AG04450 (cell line): ENCODE measurements at regions not wholly inside any gene's neighbourhood (a gene's known extent, or its start where the extent isn't known, plus 50 kb on each side); places are given as distances from the start of the nearest gene placed in this dataset.

ENCODE experiments used
- CTCF ChIA-PET: fragments of 300-600, 350-600 bp; formaldehyde crosslinking; extraction: SDS; loops from one replicate; lab custom pipeline; 2022; ENCODE audit warnings: antibody characterized with exemption, inconsistent platforms; lab: Charles Lee
- POLR2A ChIA-PET: fragments of 350-600 bp; formaldehyde crosslinking; extraction: SDS; loops from one replicate; lab custom pipeline; 2021; ENCODE audit warnings: antibody characterized with exemption, inconsistent platforms; lab: Yijun Ruan, JAX
- DNase-seq: peaks from one replicate; pipeline ENCODE4 v3.0.0-alpha.2; 2011; ENCODE audit warnings: low read depth, low spot score
- H3K27ac ChIP-seq: one replicate; pipeline ENCODE4 v1.5.1; 2012; ENCODE audit warnings: low read depth, low read length, control low read depth
- H3K27me3 ChIP-seq: one replicate; pipeline ENCODE4 v1.6.0; 2012; ENCODE audit warnings: low read length; ENCODE audit not compliant: control insufficient read depth, insufficient read depth
- H3K4me3 ChIP-seq: 2 replicates; pipeline ENCODE4 v1.5.1; 2011; ENCODE audit warnings: mild to moderate bottlenecking, low read depth, low read length, control low read depth
- H3K9me3 ChIP-seq: 2 replicates; pipeline ENCODE4 v1.5.1; 2012; ENCODE audit warnings: low read length; ENCODE audit not compliant: control insufficient read depth, insufficient read depth
- TF ChIP-seq, protein P1 (sequence below): IDR thresholded peaks from 2 replicates; pipeline ENCODE4 v1.5.1; 2011; ENCODE audit warnings: low read depth, low read length, control low read depth, inconsistent platforms

DNA sequence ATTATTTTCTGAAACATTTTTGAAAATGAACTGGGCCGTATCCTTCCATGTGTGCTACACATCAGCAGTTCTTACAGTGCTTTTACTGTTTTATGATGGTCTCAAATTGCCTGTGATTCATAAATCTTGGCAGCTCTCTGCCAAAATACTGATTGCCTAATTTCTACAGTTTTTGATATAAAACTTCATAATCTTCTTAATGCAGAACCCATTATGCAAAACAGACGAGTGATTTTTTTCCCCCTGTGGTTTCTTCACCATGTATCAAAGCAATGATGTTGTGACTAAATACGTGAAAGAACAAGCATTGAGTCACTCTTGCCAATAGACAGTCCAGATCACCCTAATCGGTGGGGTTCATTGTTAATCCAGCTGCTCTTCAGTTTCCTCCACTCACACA is 156.4 kb upstream of the WDR1 start:
- H3K27ac ChIP-seq: no peak overlapping the region
- no peak overlapping the region for H3K4me3 ChIP-seq
- no peak for DNase-seq
- no peaks in the 10 kb centered on the region for H3K9me3 ChIP-seq
- POLR2A ChIA-PET: no interaction called here
- TF ChIP-seq, protein P1, sequence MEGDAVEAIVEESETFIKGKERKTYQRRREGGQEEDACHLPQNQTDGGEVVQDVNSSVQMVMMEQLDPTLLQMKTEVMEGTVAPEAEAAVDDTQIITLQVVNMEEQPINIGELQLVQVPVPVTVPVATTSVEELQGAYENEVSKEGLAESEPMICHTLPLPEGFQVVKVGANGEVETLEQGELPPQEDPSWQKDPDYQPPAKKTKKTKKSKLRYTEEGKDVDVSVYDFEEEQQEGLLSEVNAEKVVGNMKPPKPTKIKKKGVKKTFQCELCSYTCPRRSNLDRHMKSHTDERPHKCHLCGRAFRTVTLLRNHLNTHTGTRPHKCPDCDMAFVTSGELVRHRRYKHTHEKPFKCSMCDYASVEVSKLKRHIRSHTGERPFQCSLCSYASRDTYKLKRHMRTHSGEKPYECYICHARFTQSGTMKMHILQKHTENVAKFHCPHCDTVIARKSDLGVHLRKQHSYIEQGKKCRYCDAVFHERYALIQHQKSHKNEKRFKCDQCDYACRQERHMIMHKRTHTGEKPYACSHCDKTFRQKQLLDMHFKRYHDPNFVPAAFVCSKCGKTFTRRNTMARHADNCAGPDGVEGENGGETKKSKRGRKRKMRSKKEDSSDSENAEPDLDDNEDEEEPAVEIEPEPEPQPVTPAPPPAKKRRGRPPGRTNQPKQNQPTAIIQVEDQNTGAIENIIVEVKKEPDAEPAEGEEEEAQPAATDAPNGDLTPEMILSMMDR: no peak
- no peaks in the 10 kb centered on the region for H3K27me3 ChIP-seq
- CTCF ChIA-PET: no interaction called here

DNA sequence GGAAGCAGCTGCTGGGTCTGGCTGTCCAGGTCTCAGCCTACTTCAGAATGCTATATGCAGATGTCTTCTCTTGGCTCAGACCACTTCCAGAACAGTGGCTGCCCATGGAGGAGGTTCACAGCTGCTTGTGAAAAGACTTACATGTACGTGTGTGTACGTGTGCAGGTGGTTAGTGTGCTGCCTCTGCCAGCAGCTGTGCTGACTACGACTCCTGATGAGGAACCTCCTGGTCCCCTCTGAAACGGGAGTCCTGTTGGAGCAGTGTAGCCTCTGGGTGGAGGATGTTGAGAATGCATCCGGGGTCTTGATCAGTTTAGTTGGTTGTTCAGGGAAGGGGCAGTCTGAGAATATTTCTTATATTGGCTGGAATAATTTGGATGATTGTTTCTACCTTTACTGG is 155.9 kb upstream of the WDR1 start:
- H3K27me3 ChIP-seq: no peaks in the 10 kb centered on the region
- CTCF ChIA-PET: no interaction called here
- no peak overlapping the region for H3K27ac ChIP-seq
- TF ChIP-seq, protein P1: no peak
- no peak for DNase-seq
- no peak overlapping the region for H3K4me3 ChIP-seq
- no peaks in the 10 kb centered on the region for H3K9me3 ChIP-seq
- POLR2A ChIA-PET: no interaction called here

DNA sequence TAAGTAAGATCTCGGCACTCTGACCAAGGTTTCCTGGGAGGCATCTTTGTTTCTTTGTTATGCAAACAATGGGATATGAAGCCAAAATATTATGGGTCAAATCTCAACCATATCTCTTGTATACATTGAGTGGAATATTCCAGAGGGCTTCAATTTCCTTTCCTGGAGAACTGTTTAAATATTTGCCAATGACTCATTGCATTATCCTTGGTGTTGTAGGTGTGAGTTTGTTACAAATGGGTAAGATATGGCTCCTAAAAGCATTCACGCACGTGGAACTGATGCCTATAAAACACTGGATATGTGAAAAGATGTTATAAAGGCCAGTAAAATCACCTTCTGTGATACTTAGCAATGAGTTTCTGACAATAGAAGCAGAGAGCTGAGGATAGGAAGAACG is 150.5 kb upstream of the WDR1 start:
- Histone ChIP-seq H3K9me3 (no peaks in the 10 kb centered on the region), H3K27ac (no peak overlapping the region), H3K27me3 (no peaks in the 10 kb centered on the region), H3K4me3 (no peak overlapping the region)
- POLR2A ChIA-PET: no interaction called here
- CTCF ChIA-PET: no interaction called here
- TF ChIP-seq, protein P1: no peak
- no peak for DNase-seq

DNA sequence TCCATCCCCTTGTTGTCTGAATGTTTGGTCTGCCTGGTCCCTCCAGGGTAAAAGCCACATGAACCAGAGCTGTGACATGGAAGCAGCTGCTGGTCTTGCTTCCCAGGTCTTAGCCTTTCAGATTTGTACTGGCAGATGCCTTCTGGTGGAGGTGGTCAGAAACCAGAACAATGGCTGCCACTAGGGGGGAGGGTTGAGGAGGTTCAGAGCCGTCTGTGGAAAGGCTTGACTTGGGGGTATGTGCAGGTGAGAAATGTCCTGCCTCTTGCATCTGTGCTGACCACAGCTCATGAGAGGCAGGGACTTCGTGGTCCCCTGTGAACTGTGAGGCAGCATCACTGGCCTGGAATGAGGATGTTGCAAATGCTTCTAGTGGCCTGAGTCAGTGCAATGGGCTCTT is 144.2 kb upstream of the WDR1 start:
- no peak for DNase-seq
- ChIA-PET POLR2A (no interaction called here), CTCF (no interaction called here)
- Histone ChIP-seq H3K9me3 (no peaks in the 10 kb centered on the region; the same call in 1 of the 2 replicates), H3K27me3 (no peaks in the 10 kb centered on the region), H3K4me3 (no peak overlapping the region), H3K27ac (no peak overlapping the region)
- TF ChIP-seq, protein P1: no peak

DNA sequence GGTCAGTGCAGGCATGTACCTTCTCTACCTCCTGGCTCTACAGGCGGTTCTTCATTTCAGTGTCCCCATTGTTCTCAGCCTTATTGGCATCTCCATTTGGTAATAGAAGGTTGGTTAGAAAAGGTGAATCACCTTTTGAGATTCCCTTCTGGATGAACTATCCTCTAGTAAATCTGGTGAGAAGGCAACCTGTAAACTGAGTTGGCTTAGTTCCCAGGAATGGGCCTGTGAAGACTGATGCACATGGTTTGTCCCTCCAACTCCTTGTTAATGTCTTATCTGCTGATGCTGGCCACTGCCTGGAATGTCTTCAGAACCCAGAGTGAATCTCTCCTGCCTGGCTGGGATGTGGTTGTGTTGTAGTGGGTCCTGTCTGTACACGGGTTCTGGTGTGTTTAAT is 143.4 kb upstream of the WDR1 start:
- DNase-seq: no peak
- TF ChIP-seq, protein P1: no peak
- CTCF ChIA-PET: no interaction called here
- no peaks in the 10 kb centered on the region; the same call in 1 of the 2 replicates for H3K9me3 ChIP-seq
- H3K27ac ChIP-seq: no peak overlapping the region
- H3K27me3 ChIP-seq: no peaks in the 10 kb centered on the region
- POLR2A ChIA-PET: no interaction called here
- no peak overlapping the region for H3K4me3 ChIP-seq
